Suprapubic skin (tissue), 4 donors: ENCODE measurements at regions not wholly inside any gene's neighbourhood (a gene's known extent, or its start where the extent isn't known, plus 50 kb on each side); places are given as distances from the start of the nearest gene placed in this dataset.

Experiments
- EP300 ChIP-seq: sonication (generic); formaldehyde crosslinking; IDR thresholded peaks from one replicate; pipeline ENCODE4 v1.6.1; 2017; ENCODE audit warnings: antibody characterized with exemption
- POLR2A ChIP-seq, 2 donors: fragments of 450-650 bp; IDR thresholded peaks; one replicate each; pipeline ENCODE4 v1.6.1; 2017; ENCODE audit warnings: antibody characterized with exemption in 2 of 2, mild to moderate bottlenecking in 2 of 2, moderate library complexity in 2 of 2
- POLR2AphosphoS5 ChIP-seq, 3 donors: sonication (generic); formaldehyde crosslinking; IDR thresholded peaks; one replicate each; pipeline ENCODE4 v1.6.1; 2017; ENCODE audit warnings: antibody characterized with exemption in 3 of 3
- TF ChIP-seq, protein P1 (sequence below), 2 donors: fragments of 200-600 bp in 1 of 2; fragments of 450-650 bp in 1 of 2; sonication (generic) in 1 of 2; IDR thresholded peaks; one replicate each; pipeline ENCODE4 v1.5.1; 2016 to 2019; ENCODE audit warnings: antibody characterized with exemption in 2 of 2, mild to moderate bottlenecking in 1 of 2, moderate library complexity in 1 of 2

DNA sequence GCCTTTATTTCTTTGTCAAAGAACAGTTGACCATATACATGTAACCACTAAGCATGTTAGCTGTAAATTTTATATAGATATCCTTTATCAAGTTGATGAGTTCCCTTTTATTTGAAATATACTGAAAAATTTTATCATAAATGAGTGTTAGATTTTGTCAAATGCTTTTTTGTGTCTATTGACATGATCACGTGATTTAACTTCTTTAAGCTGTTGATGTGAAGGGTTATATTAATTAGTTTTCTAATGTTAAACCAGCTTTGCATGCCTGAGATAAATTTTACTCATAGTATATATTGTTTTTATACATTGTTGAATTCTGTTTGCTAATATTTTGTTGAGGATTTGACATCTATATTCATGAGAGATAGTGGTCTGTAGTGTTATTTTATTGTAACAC lies 241.9 kb upstream of the CDH20 start:
- TF ChIP-seq, protein P1, sequence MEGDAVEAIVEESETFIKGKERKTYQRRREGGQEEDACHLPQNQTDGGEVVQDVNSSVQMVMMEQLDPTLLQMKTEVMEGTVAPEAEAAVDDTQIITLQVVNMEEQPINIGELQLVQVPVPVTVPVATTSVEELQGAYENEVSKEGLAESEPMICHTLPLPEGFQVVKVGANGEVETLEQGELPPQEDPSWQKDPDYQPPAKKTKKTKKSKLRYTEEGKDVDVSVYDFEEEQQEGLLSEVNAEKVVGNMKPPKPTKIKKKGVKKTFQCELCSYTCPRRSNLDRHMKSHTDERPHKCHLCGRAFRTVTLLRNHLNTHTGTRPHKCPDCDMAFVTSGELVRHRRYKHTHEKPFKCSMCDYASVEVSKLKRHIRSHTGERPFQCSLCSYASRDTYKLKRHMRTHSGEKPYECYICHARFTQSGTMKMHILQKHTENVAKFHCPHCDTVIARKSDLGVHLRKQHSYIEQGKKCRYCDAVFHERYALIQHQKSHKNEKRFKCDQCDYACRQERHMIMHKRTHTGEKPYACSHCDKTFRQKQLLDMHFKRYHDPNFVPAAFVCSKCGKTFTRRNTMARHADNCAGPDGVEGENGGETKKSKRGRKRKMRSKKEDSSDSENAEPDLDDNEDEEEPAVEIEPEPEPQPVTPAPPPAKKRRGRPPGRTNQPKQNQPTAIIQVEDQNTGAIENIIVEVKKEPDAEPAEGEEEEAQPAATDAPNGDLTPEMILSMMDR (IDR thresholded peaks at IDR 0.05): no peak
- TF ChIP-seq POLR2A (IDR thresholded peaks at IDR 0.05) (no peak), EP300 (no peak), POLR2AphosphoS5 (IDR thresholded peaks at IDR 0.05) (no peak)
